ENCODE measurements at regions not wholly inside any gene's neighbourhood (a gene's known extent, or its start where the extent isn't known, plus 50 kb on each side); places are given as distances from the start of the nearest gene placed in this dataset.

- in situ Hi-C loops (cut with HindIII; ENCODE audit: low pct_ligation_motif_present, low sequenced_read_pairs), result no loop called here
- Histone ChIP-seq H3K36me3 (replicated peaks) (no peaks in the 10 kb centered on the region), H3K4me3 (ENCODE audit: low read depth, low read length) (no peak overlapping the region), H3K27ac (no peak overlapping the region), H3K27me3 (replicated peaks) (no peaks in the 10 kb centered on the region)
- TF ChIP-seq CTCF (IDR thresholded peaks at IDR 0.05; ENCODE audit: low read depth, low read length, missing control alignments), result no peak
- no peak for DNase-seq
These were observed 288.8 kb upstream of the ADAMTSL1 start for GRCh38 chr9:18185196-18185595.

DNA sequence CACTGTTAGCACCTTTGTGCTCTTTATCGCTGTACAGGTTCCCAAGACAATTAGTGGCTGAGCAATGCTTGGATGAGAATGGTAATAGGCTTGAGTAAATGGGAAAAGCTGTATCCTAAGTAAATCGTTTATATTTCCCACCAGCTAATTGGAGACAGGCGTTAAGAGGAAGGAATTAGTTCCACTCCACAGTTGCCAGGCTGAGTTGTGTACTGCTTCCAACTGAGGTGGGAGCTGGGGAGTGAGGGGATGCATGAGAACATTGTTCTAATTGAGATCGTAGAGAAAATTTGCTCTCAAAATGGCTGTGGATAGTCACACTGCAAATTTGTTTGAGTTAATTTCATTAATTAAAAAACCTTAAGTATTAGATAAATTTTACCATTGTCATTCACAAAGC is 285.0 kb upstream of the ADAMTSL1 start:
- no peak for TF ChIP-seq CTCF (IDR thresholded peaks at IDR 0.05; ENCODE audit: low read depth, low read length, missing control alignments)
- H3K4me3 ChIP-seq (ENCODE audit: low read depth, low read length), result no peak overlapping the region
- H3K27ac ChIP-seq, result no peak overlapping the region
- H3K36me3 ChIP-seq (replicated peaks), result no peaks in the 10 kb centered on the region
- no peak for DNase-seq
- in situ Hi-C loops (cut with HindIII; ENCODE audit: low pct_ligation_motif_present, low sequenced_read_pairs), result no loop called here
- no peaks in the 10 kb centered on the region for H3K27me3 ChIP-seq (replicated peaks)

DNA sequence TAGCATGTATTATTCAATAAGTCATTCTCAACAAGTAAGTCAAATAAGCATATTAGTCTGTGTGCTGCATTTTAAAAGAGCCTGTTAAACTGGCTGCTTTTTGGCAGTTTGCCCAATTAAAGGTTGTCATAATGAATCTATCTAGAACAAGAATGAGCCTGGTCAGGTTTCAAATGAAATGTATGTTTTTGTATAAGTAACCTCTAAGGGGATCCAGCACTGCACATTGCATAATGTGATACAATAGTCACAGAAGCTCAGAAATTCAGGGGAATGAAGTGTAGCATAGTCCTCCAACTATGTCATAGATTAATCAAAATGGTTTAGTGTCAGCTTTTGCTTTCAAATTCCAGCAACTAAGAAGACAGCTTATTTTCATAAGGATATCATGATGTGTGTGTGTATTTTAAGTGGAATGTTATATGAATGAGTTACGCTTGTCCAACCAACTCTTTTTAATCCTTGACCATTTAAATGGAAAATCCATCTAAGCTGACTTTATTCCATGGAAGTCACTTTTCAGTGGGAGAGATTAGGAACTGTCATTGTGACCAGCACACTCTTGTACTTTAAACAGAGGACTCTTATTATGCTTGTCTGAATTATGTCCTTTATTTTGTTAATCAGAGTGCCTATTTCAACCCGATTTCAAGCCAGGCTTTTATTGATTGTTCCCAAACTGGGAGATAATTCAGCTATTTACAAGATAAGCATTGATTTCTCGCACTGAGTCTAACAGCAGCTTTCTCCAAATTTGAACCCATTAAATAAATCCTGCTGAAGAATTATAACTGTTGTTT is 283.9 kb upstream of the ADAMTSL1 start:
- no peak for DNase-seq
- no peak for TF ChIP-seq CTCF (IDR thresholded peaks at IDR 0.05; ENCODE audit: low read depth, low read length, missing control alignments)
- Histone ChIP-seq H3K4me3 (ENCODE audit: low read depth, low read length) (no peak overlapping the region), H3K27me3 (replicated peaks) (no peaks in the 10 kb centered on the region), H3K27ac (no peak overlapping the region), H3K36me3 (replicated peaks) (no peaks in the 10 kb centered on the region)
- in situ Hi-C loops (cut with HindIII; ENCODE audit: low pct_ligation_motif_present, low sequenced_read_pairs), result no loop called here

DNA sequence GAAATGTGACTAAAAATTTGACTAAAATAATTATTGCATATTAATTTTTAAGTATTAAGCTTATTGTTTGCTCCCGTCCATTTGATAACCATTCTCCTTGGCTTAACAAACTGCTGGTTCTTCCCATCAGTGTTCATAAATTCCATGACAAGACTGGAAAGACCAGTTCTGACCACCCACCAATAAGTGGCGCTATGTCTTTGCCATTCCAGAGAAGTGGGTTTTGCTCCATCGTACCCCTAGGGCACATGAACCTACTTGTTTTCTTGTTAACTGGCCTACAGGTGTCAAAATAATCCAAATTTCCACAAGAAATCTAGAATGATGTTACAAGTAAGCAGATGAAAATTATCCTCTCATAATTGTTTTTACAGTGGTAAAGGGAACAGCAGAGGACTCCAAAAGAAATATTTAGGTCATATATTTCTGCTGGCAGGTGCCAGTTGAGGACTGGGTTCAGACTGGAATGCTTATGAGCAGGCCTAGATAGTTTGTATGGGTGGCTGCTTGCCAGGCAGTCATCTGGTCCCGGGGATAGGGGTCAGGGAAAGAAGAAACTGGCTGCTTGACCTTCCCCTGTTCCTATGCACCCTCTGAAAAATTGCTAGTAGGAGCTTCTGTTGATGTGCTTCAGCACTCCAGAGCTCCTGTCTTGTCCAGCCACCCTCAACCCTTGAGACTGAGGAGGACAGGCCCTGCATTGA is 283.1 kb upstream of the ADAMTSL1 start:
- no peak for DNase-seq
- H3K27ac ChIP-seq, result no peak overlapping the region
- H3K36me3 ChIP-seq (replicated peaks), result no peaks in the 10 kb centered on the region
- no peak overlapping the region for H3K4me3 ChIP-seq (ENCODE audit: low read depth, low read length)
- no peaks in the 10 kb centered on the region for H3K27me3 ChIP-seq (replicated peaks)
- in situ Hi-C loops (cut with HindIII; ENCODE audit: low pct_ligation_motif_present, low sequenced_read_pairs), result no loop called here
- TF ChIP-seq CTCF (IDR thresholded peaks at IDR 0.05; ENCODE audit: low read depth, low read length, missing control alignments), result peak; percentile 15

DNA sequence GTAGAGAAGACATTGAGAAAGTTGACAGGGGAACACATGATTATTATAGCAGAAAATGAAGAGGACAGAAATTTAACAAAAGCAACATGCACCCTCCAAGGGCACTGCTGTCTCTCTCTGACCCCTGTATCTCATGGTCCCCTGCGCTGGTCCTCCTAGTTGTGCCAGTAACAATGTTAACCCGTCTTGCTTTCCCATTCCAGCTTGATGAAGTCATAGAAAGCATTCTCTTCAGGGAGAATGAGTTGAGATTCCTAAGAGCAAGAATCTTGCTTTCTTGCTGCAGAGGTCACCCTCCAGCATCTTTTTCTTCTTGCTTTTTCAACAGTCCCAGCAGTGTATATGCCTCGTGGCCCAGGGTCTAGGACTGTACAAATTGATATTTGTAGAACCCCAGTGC is 279.6 kb upstream of the ADAMTSL1 start:
- Histone ChIP-seq H3K27ac (no peak overlapping the region), H3K36me3 (replicated peaks) (no peaks in the 10 kb centered on the region), H3K4me3 (ENCODE audit: low read depth, low read length) (no peak overlapping the region), H3K27me3 (replicated peaks) (no peaks in the 10 kb centered on the region)
- TF ChIP-seq CTCF (IDR thresholded peaks at IDR 0.05; ENCODE audit: low read depth, low read length, missing control alignments), result no peak
- in situ Hi-C loops (cut with HindIII; ENCODE audit: low pct_ligation_motif_present, low sequenced_read_pairs), result no loop called here
- DNase-seq, result no peak
